Stromal cell of bone marrow (primary cell): ENCODE measurements at regions not wholly inside any gene's neighbourhood (a gene's known extent, or its start where the extent isn't known, plus 50 kb on each side); places are given as distances from the start of the nearest gene placed in this dataset.

Experiments used
- DNase-seq: peaks from one replicate; pipeline ENCODE4 v3.0.0-alpha.2; 2012; ENCODE audit warnings: low read depth

DNA sequence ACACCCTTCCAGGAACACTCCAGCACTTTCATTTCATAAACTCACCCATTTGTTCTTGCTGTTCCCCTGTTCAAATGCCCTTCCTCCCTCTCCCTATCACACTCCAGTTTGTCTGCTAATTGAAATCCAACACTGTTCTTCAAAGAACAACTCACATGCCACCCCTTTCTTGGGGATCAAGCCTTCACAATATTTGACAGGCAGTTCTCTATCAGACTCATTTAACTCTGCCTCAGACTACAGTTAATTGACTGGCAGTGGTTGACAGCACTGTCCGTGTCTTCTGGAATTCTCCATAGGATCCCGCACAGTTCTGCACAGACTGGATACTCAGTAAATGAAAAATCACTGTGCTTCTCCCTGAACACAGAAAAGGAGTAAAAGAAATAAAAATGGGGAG, 87.8 kb downstream of the PMP22 start:
- DNase-seq = no peak

DNA sequence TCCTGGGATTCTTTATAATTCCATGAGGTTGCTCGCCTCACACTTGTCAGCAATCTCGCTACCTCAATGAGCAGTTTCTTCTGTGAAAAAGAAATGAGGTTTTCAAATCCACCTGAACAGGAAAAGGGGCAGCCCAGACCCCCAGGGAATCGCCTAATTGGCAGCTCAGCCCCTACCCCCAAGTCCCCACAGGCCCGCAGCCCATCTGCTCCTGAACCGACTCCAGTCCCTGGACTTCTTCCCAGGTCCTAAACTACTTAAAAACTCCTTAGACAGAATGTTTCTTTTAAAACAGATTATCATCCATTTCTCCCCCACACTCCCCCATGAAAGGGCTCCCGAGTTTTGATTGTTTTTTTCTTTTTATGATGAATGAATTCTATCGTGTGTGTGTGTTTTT, 89.8 kb downstream of the PMP22 start:
- DNase-seq = no peak

DNA sequence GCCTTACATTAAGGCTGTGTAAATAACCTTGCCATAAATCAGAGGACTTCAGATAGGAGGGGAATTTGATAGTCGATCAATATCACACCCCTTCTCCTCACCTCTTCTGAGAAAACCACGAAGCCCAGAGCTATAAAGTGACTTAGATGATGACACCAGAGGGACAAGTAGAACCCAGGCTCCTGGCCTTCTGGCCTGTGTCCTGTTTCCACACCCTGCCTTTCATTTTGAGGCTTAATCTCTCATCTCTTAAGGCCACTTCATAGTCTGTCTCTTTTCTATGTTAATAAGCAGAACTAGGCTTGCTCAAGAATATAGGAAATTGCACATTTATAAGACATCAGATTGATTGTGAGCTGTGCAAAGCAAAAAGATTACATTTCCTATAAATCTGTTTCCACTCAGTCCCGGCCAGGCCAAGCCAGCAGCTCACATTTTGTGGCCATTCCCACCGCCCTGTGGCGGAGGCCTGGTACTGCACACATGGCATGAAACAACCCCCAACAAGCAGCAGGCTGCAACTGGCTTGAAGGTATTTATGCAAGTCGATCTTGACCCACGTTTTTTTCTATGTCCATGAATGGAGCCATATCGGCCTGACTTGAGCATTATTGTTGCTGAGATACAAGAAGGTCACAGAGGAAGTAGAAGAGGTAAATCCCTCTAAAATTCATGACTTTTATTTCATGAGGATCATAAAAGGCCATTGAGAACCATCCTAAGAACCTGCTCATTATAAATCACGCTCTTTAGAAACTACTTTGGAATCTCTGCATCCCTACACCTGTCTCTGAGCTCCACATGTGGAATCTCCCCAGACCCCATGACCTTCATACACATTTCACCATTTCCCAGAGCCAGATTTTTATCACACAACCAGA, 93.7 kb downstream of the PMP22 start:
- peak; percentile 54 for DNase-seq

DNA sequence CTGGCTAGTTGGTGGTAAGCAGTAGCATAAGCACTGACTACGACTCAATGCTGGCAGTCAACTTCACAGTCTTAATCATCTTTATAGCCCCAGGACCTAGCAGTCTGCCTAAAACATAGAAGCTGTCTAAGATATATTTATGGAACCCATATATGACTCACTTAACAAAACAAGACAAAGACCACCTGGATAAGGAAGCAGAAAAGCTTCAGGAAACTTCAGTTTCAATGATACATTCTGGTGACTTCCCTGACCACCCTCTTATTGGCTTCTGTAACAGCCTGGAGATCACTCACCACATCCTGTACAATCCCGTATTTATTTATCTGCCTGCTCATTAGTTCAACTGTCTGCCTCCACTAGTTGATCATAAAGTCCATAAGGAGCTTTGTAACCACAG, 95.5 kb downstream of the PMP22 start:
- DNase-seq = no peak

DNA sequence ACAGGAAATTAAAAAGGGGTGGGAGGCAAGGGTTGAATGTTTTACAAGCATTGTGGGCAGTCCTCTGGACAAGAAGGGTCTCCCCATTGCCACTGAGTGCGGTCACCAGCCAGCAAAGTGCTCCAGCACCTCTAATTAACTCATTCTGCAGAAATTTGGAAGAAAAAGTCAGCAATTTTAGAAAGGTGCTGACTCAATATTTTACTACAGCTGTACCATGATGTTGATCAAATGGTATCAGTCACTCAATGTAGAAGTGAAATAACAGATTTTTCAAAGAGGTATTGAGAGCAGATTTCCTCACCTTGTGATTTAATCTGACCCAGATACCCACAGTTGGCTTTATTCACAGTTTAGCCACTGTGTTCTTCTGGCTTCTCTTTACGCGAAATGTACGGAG, 96.7 kb downstream of the PMP22 start:
- no peak for DNase-seq

DNA sequence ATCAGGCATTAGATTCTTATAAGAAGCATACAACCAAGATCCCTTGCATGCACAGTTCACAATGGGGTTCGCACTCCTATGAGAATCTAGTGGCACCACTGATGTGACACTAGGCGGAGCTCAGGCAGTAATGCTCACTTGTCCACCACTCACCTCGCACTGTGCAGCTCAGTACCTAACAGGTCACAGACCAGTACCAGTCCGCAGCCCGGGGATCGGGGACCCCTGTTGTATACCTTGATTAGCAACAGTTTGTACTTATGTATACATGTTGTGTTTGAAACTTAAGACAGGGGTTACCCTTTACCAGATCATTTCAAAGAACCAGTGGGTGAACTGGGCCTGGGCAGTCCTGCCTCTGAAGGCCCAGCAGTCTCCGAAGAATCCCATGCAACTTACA, 103.7 kb downstream of the PMP22 start:
- no peak for DNase-seq

DNA sequence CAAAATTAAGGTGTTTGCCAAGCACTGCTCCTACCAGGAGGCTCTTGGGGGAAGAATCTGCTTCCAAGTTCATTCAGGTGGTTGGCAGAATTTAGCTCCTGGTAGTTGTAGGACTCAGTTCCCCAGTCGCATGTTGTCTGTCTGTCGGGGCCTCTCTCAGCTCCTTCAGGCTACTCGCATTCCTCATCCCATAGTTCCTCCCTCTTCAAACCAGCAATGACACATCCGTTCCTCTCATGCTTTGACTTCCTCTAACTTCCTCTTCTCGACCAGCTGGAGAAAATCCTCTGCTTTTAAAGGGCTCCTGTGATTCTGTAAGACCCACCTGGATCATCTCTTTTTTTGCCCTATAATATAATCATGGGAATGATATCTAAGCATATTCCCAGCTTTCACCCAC, 108.1 kb downstream of the PMP22 start:
- no peak for DNase-seq

DNA sequence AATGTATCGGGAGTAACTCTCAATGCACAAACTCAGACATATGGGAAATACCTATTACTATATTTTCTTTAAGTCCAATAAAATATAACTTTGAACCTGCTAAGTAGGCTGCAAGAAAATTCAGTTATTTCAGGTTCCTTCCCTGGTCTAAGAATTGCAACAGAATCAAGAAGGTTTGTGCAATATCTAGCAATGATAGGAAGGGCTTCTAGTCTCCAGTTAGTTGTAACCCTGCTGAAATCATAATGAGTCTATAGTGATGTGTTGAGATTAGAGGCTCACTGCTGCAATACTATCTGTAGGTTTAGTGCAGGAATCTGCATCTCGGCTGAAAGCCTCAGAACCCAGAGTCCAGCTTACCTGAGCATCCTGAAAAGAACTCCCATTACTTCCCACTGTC, 110.5 kb downstream of the PMP22 start:
- no peak for DNase-seq

DNA sequence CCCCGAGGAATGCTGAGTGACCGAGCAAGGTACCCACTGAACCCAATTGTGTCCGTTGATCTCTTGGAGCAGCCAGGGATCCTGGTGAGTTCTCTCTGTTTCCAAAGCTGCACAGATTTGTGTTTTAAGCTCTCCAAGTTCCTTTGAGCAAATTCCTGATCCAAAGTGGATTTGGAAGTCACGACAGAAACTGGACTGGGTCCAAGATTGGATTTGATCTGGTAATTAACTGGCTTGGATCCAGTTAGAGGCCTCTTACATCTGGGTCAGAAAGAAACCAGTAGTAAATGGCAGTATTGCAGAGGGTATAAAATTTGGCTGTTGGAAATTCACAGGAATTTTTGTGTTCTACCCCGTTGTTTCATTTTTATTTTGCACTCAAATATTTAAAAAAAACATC, 119.5 kb downstream of the PMP22 start:
- no peak for DNase-seq

DNA sequence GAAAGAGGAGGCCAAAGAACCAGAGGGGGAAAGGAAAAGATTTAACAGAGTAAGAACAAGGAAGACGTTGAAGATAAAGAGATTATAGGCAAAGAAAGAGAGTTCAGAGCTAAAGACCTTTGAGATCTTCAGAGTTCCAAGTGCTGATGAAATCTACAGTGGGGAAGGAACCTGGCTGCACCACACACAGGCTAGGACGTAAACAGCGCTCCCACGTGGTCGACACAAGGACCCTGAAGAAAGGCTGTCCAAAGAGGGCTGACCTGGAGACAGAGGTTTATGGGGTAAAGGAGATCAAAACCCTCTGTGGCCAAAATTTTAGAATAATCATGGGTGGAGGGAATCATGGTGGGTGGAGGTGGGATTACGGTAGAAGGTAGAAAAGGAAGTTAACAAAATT, 121.6 kb downstream of the PMP22 start:
- DNase-seq = no peak

DNA sequence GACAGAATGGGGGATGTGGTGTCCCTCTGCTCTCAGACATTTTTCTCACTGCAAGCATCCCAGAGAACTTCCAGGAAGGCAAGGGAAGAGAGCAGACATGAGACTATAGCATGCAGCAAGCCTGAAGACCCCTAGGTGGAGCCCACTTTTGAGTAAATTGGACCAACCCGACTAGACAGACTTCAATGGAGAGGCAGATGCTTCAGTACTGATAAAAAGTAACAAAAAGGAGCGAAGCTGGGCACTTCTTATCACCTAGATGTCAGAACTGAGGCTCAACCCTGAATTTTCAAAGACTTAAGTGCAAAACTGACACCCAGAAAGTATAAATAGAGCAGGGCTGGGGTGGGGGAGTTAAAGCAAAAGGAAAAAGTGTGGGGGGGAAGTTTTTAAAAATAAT, 130.8 kb downstream of the PMP22 start:
- no peak for DNase-seq

DNA sequence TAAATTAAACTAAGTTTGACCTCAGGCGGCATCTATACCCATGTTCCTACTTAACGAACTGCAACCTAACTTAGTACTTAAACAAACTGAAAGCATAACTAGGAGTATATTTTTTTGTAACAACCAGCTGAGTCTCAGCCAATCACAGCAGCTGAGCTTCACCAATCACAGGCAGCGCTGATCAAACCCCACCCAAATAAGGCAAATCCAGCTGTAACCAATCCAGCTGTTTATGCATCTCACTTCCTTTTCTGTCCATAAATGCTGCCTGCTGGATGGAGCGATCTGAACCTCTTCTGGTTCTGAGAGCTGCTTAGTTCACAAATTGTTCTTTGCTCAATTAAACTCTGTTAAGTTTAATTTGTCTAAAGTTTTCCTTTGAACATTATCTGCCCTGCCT, 131.3 kb downstream of the PMP22 start:
- DNase-seq = no peak

DNA sequence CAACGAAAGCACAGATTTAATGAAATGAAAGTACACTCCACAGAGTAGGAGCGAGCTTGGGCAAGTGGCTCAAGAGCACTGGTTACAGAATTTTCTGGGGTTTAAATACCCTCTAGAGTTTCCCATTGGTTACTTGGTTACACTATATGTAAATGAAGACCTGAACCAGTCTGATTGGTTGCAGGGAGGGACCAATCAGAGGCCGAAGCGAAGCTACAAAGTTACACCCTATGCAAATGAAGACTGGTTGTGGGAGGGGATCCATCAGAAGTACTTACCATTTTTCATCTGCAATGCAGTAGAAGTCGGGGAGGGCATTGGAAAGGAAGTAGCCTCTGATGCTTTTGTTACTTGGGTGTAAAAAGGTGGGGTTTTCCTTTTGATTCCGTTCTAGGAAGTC, 132.0 kb downstream of the PMP22 start:
- DNase-seq = no peak

DNA sequence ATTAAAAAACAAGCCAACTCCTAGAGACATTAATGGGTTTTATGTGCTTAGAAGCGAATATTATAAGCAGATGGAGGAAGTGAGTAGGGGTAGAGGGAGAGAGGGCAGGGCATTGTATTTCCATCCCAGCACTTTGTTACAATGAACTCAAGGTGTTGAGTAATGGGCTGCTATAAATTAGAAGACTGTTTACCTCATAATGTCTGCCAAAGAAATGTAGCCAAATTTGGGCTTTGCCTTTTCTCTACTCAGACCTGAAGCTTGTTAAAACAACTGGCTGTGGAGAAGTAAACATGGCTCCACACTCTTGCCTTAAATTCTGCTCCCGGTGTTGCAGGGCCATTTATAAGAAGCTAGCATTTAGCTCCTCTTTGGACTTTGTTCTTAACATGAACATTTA, 134.7 kb downstream of the PMP22 start:
- DNase-seq = no peak

DNA sequence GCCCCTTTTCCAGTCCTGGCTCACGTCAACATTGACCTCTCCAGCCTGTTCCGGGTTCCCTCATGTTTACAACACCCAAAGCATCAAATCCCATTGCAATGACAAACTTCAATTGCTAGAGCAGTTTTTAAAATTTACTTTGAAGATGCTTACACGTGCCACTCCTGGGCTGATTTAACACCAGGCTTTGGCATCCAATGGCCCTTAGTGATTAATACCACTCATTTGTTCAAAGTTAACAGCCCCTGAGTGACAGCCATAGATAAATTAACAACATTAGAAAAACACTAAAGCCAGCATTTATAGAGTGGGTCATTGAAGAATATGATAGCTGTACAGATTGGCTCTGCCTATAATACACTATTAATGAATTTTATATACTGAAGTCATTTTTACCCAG, 135.1 kb downstream of the PMP22 start:
- no peak for DNase-seq

DNA sequence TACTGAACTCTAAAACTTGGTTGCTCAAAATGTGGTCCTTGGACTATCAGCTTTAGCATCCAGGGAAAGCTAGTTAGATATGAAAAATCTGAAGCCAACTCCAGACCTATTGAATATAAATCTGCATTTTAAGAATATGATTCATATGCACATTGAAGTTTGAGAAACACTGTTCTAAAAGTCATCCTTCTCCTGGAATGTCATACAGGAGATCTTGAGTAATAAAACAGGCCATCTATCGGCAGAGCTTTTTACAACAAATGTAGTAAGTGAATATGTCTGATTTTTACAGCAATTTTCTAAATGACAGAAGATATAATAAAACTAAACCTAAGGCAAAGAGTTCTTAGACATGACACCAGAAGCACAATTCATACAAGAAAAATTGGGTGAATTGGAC, 140.4 kb downstream of the PMP22 start:
- DNase-seq = no peak

DNA sequence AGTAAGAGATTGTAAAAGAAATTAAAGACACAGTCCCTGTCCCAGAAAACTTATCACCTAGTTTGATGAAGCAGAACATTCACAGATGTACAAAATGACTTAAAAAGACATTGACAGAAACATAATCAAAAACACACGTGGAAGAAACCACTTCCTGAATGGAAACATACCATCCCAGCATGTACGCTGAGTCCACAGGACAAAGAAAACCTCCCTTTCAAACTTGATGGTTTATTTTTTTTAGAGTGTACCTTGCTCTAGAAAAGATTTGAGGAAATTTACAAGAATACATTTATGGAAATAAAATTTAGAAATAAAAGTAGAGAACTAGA, 140.9 kb downstream of the PMP22 start:
- no peak for DNase-seq

DNA sequence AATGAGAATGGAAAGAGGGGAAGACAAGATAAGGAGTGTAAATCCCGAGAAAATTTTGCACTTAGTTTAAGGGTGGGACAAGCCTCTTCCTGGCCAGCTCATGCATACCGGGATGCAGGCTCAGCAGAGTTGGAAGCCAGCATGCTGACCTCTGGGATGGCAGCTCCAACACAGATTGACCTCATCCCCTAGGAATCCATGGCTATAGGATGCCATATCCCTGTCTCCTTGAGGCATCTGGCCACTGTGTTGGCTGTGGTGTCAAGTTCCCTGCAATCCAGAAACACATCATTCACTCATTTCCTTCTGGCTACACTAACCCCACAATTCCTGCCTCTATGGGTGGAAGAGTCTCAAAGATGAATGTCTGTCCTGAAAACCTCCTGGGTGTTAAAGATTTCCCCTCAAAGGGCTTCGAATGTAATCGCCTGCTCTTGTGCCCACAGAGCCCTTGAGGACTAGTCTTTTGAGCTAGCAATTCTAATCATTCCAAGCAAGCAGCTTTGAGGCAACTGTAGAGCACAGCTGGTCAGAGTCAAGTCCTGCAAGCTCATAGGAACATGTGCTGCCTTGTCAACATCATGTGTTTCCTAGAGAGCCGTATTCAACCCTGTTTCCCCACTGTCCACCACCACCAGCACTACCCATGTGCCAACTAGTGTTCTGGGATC, 141.4 kb downstream of the PMP22 start:
- DNase-seq = peak; percentile 36

DNA sequence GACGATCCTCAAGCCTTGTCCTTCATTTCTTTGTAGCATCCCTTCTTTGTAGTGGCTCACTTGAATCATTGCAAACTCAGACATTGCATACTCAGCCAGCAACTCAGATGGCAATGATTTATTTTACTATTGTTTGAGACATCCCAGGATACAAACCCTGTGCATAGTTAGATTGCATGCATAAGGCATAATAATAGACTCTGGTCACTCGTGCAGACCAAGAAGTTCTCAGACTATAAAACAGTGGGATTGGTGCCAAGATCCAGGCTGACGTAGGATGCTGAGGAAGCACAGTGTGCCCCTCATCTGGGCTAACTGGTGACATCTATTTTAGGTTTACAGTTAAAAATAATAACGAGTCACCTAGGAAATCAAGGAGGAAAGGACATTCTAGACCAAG, 142.3 kb downstream of the PMP22 start:
- no peak for DNase-seq

DNA sequence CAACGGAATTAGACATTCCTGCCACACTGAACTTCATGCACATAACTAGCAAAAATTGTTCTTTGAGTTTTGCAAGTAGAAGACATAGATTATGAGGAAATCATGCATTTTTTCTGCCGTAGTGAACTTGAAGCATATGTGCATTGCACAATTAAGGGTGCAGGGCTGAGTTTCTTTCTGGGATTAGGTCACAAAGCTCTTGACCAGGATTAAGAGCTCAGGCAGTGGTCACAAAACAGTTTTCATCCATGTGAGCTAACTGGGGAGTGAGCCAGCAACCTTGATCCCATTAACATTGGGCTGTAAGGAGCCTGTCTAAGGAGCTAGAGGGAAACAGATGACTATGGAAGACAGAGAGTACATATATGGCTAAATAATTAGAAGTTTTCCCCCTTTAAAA, 143.7 kb downstream of the PMP22 start:
- no peak for DNase-seq

DNA sequence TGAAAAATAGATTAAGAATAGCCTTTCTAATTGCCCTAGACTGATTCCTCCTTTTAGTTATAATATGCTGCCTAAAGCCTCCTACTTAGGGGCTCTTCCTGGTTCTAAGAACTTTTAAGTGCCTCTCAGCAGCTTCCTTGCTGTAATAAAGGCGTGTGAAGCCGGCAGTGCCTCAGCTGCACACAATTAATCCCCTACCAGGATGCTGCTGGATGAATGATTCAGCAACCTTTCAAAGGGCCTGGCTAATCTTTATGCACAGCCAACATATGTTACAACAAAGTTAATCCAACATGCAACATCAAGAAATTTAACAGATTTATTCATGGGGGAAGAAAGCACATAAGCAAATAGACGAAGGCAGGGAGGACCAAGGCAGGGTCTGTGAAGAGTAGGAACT, 145.2 kb downstream of the PMP22 start:
- DNase-seq = no peak

DNA sequence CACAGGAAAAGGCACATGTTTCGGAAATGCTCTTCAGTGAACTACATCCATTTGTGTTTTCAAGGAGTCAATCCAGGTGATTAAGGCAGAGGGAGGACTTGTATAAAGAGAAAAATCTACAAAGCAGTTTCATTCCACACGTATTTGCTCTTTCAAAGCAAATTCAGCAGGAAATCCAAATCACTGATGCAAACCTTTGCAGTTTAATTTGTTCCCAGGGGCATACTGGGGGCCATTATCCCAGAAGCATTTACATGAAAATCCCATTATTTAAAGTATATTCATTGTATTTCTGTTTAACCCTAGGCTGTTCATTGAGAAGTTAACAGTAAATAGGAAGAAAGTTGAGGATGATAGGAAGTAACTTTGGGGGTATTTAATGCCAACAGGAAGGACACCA, 147.9 kb downstream of the PMP22 start:
- no peak for DNase-seq

DNA sequence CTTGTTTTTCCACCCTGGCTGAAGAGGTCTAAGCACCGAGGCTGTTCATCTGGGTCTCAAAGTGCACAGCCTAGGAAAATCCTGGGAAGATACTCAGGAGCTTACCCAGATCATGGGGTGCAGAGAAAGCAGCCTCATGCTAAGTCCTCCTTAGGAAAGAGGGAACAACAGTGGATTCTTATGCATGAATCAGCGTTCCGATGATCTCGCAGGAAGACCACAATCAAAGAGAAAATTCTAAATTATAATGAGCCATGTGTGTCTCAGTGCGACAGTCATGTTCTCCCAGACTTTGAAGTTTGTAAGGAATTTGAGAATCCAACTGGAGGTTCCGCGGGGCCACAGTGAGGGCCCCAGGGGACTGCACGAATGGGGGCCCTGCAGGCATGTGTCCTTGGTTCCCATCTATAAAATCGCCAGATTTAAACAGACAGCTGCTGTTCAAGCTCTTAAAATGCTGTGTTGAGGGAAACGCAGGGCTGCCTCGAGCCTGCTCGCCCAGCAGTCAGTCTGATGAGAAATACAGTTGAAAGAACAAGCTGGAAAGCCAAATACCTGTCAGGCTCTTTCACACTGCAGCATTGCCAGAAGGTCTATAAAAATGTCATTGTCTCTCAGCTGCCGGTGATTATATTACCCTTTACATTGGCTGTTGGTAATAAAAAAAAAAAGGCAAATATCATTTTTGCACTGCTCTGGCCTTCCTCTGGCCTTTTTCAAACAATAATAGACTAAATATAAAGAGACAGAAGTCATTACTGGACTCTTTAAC, 152.1 kb downstream of the PMP22 start:
- no peak for DNase-seq
